ENCODE measurements at regions not wholly inside any gene's neighbourhood (a gene's known extent, or its start where the extent isn't known, plus 50 kb on each side); places are given as distances from the start of the nearest gene placed in this dataset.

GRCh38 chr4:152258804-152259708 is 276.8 kb downstream of the FBXW7 start:
- intact Hi-C loops (cut with micrococcal nuclease), result loop anchor here (5.0 kb wide), 4 partner anchors 68 to 497 kb away; partner anchors contain the start of gene GATB (in 2 of the 2)
- H3K36me3 Mint-ChIP-seq, result peaks cover 0 to 25% (median 0%) of the 10 kb centered on the region in 5 donors

GRCh38 chr4:152258391-152258790 is 277.5 kb downstream of the FBXW7 start:
- Mint-ChIP-seq H3K27ac (peak overlapping the region in 4 of 9 donors; percentile 53 to 65 (median 62)), H3K36me3 (peaks cover 0 to 25% (median 0%) of the 10 kb centered on the region in 5 donors), H3K4me1 (peaks cover 0 to 14% (median 0%) of the 10 kb centered on the region in 7 donors), H3K27me3 (peaks cover 0 to 11% (median 0%) of the 10 kb centered on the region in 5 donors), H3K9me3 (peaks cover 0 to 8% (median 0%) of the 10 kb centered on the region in 11 donors), H3K4me3 (peak overlapping the region in 4 of 10 donors; percentile 42 to 54 (median 46))
- Histone ChIP-seq H3K27me3 (ENCODE audit: control insufficient read depth in 2 of 2, insufficient read depth in 2 of 2, low read length in 2 of 2) (no peaks in the 10 kb centered on the region), H3K4me3 (ENCODE audit: low read length) (no peak overlapping the region), H3K27ac (ENCODE audit: low read depth, low read length) (no peak overlapping the region), H3K9me3 (ENCODE audit: control insufficient read depth in 2 of 3, low read length in 3 of 3) (no peaks in the 10 kb centered on the region), H3K4me1 (ENCODE audit: control insufficient read depth in 2 of 2, insufficient read depth in 2 of 2, low read length in 2 of 2) (peaks cover 37 to 45% of the 10 kb centered on the region in 2 donors), H3K36me3 (ENCODE audit: control insufficient read depth in 2 of 3, insufficient read depth in 3 of 3, low read length in 3 of 3) (peaks cover 0 to 5% (median 0%) of the 10 kb centered on the region in 3 experiments)
- ChIA-PET CTCF (no interaction called here), POLR2A (interaction anchor here (0.5 to 2.4 kb wide), 3 partner anchors 11 to 848 kb away, joined by 3 to 7 read pairs (median 3); no protein-coding TSS in a partner anchor)
- intact Hi-C loops (cut with micrococcal nuclease), result loop anchor here (5.0 kb wide), 4 partner anchors 69 to 496 kb away; partner anchors contain the start of gene GATB (in 2 of the 2)
- ATAC-seq, result no peak
- DNase-seq, result no peak

More at GRCh38 chr4:152258804-152259708, 276.8 kb downstream of the FBXW7 start:
- Mint-ChIP-seq H3K4me3 (peak overlapping the region in 4 of 10 donors; percentile 42 to 54 (median 46)), H3K9me3 (peaks cover 0 to 10% (median 1%) of the 10 kb centered on the region in 11 donors), H3K4me1 (peaks cover 0 to 13% (median 0%) of the 10 kb centered on the region in 7 donors), H3K27ac (peak overlapping the region in 7 of 9 donors; percentile 12 to 89 (median 62)), H3K27me3 (peaks cover 0 to 13% (median 0%) of the 10 kb centered on the region in 5 donors)
- CTCF ChIA-PET, result interaction anchor here (0.6 kb wide), 1 partner anchor 29 kb away, joined by 4 read pairs; no protein-coding TSS in a partner anchor
- no peaks in the 10 kb centered on the region for H3K27me3 ChIP-seq (ENCODE audit: control insufficient read depth in 2 of 2, insufficient read depth in 2 of 2, low read length in 2 of 2)
- DNase-seq (no peak), ATAC-seq (no peak)
- H3K9me3 ChIP-seq (ENCODE audit: control insufficient read depth in 2 of 3, low read length in 3 of 3), result no peaks in the 10 kb centered on the region
- no peak overlapping the region for H3K4me3 ChIP-seq (ENCODE audit: low read length)
- H3K4me1 ChIP-seq (ENCODE audit: control insufficient read depth in 2 of 2, insufficient read depth in 2 of 2, low read length in 2 of 2), result peaks cover 37 to 45% of the 10 kb centered on the region in 2 donors
- H3K36me3 ChIP-seq (ENCODE audit: control insufficient read depth in 2 of 3, insufficient read depth in 3 of 3, low read length in 3 of 3), result peaks cover 0 to 5% (median 0%) of the 10 kb centered on the region in 3 experiments
- H3K27ac ChIP-seq (ENCODE audit: low read depth, low read length), result no peak overlapping the region
- POLR2A ChIA-PET, result interaction anchor here (2.4 kb wide), 1 partner anchor 10 kb away, joined by 7 read pairs; no protein-coding TSS in a partner anchor

- H3K27ac ChIP-seq (ENCODE audit: low read depth, low read length), result no peak overlapping the region
- POLR2A ChIA-PET, result interaction anchor here (0.7 to 2.4 kb wide), 4 partner anchors 12 to 377 kb away, joined by 3 to 7 read pairs (median 4); no protein-coding TSS in a partner anchor
- intact Hi-C loops (cut with micrococcal nuclease), result loop anchor here (5.0 kb wide), 4 partner anchors 70 to 495 kb away; partner anchors contain the start of gene GATB (in 2 of the 2)
- ATAC-seq (no peak), DNase-seq (no peak)
- no peak overlapping the region for H3K4me3 ChIP-seq (ENCODE audit: low read length)
- Mint-ChIP-seq H3K4me3 (no peak overlapping the region), H3K27me3 (peaks cover 0 to 9% (median 0%) of the 10 kb centered on the region in 5 donors), H3K27ac (no peak overlapping the region), H3K36me3 (peaks cover 0 to 26% (median 2%) of the 10 kb centered on the region in 5 donors), H3K9me3 (peaks cover 0 to 10% (median 4%) of the 10 kb centered on the region in 11 donors), H3K4me1 (peaks cover 0 to 17% (median 6%) of the 10 kb centered on the region in 7 donors)
- peaks cover 0 to 5% (median 0%) of the 10 kb centered on the region in 3 experiments for H3K36me3 ChIP-seq (ENCODE audit: control insufficient read depth in 2 of 3, insufficient read depth in 3 of 3, low read length in 3 of 3)
- no peaks in the 10 kb centered on the region for H3K9me3 ChIP-seq (ENCODE audit: control insufficient read depth in 2 of 3, low read length in 3 of 3)
- H3K4me1 ChIP-seq (ENCODE audit: control insufficient read depth in 2 of 2, insufficient read depth in 2 of 2, low read length in 2 of 2), result peaks cover 37 to 45% of the 10 kb centered on the region in 2 donors
- no peaks in the 10 kb centered on the region for H3K27me3 ChIP-seq (ENCODE audit: control insufficient read depth in 2 of 2, insufficient read depth in 2 of 2, low read length in 2 of 2)
- CTCF ChIA-PET, result no interaction called here
Observed at GRCh38 chr4:152257601-152258066, 278.3 kb downstream of the FBXW7 start.

GRCh38 chr4:152256996-152257395 is 278.9 kb downstream of the FBXW7 start:
- DNase-seq (no peak), ATAC-seq (no peak)
- ChIA-PET CTCF (no interaction called here), POLR2A (interaction anchor here (0.7 to 2.4 kb wide), 3 partner anchors 12 to 376 kb away, joined by 4 to 7 read pairs (median 5); no protein-coding TSS in a partner anchor)
- Mint-ChIP-seq H3K4me3 (no peak overlapping the region), H3K9me3 (peaks cover 0 to 11% (median 4%) of the 10 kb centered on the region in 11 donors), H3K27me3 (peaks cover 0 to 7% (median 0%) of the 10 kb centered on the region in 5 donors), H3K4me1 (peaks cover 0 to 17% (median 11%) of the 10 kb centered on the region in 7 donors), H3K36me3 (peaks cover 0 to 27% (median 4%) of the 10 kb centered on the region in 5 donors), H3K27ac (no peak overlapping the region)
- Histone ChIP-seq H3K9me3 (ENCODE audit: control insufficient read depth in 2 of 3, low read length in 3 of 3) (no peaks in the 10 kb centered on the region), H3K4me1 (ENCODE audit: control insufficient read depth in 2 of 2, insufficient read depth in 2 of 2, low read length in 2 of 2) (peaks cover 37 to 45% of the 10 kb centered on the region in 2 donors), H3K36me3 (ENCODE audit: control insufficient read depth in 2 of 3, insufficient read depth in 3 of 3, low read length in 3 of 3) (peaks cover 0 to 5% (median 0%) of the 10 kb centered on the region in 3 experiments), H3K27ac (ENCODE audit: low read depth, low read length) (no peak overlapping the region), H3K4me3 (ENCODE audit: low read length) (no peak overlapping the region), H3K27me3 (ENCODE audit: control insufficient read depth in 2 of 2, insufficient read depth in 2 of 2, low read length in 2 of 2) (no peaks in the 10 kb centered on the region)
- intact Hi-C loops (cut with micrococcal nuclease), result loop anchor here (5.0 kb wide), 4 partner anchors 70 to 495 kb away; partner anchors contain the start of gene GATB (in 2 of the 2)

GRCh38 chr4:152255437-152255836 is 280.5 kb downstream of the FBXW7 start:
- DNase-seq (peak in 8 of 9 donors; percentile 44 to 64 (median 58)), ATAC-seq (peak; percentile 89)
- ChIA-PET POLR2A (interaction anchor here (0.7 to 2.3 kb wide), 14 partner anchors 9 to 193 kb away, joined by 3 to 14 read pairs (median 4); no protein-coding TSS in a partner anchor), CTCF (interaction anchor here (0.6 to 1.2 kb wide), 2 partner anchors 9 to 33 kb away, joined by 3 to 6 read pairs; no protein-coding TSS in a partner anchor)
- Mint-ChIP-seq H3K4me3 (no peak overlapping the region), H3K27me3 (peaks cover 0 to 2% (median 0%) of the 10 kb centered on the region in 5 donors), H3K4me1 (peaks cover 0 to 17% (median 11%) of the 10 kb centered on the region in 7 donors), H3K27ac (no peak overlapping the region), H3K36me3 (peaks cover 0 to 23% (median 4%) of the 10 kb centered on the region in 5 donors), H3K9me3 (peaks cover 0 to 11% (median 4%) of the 10 kb centered on the region in 11 donors)
- Histone ChIP-seq H3K4me3 (ENCODE audit: low read length) (no peak overlapping the region), H3K27me3 (ENCODE audit: control insufficient read depth in 2 of 2, insufficient read depth in 2 of 2, low read length in 2 of 2) (no peaks in the 10 kb centered on the region), H3K27ac (ENCODE audit: low read depth, low read length) (peak overlapping the region; percentile 36), H3K4me1 (ENCODE audit: control insufficient read depth in 2 of 2, insufficient read depth in 2 of 2, low read length in 2 of 2) (peaks cover 37 to 45% of the 10 kb centered on the region in 2 donors), H3K9me3 (ENCODE audit: control insufficient read depth in 2 of 3, low read length in 3 of 3) (no peaks in the 10 kb centered on the region), H3K36me3 (ENCODE audit: control insufficient read depth in 2 of 3, insufficient read depth in 3 of 3, low read length in 3 of 3) (peaks cover 0 to under 1% (median 0%) of the 10 kb centered on the region in 3 experiments)
- intact Hi-C loops (cut with micrococcal nuclease), result loop anchor here (5.0 kb wide), 4 partner anchors 72 to 493 kb away; partner anchors contain the start of gene GATB (in 2 of the 2)

- ChIA-PET POLR2A (no interaction called here), CTCF (no interaction called here)
- Histone ChIP-seq H3K27me3 (ENCODE audit: control insufficient read depth in 2 of 2, insufficient read depth in 2 of 2, low read length in 2 of 2) (no peaks in the 10 kb centered on the region), H3K4me3 (ENCODE audit: low read length) (no peak overlapping the region), H3K4me1 (ENCODE audit: control insufficient read depth in 2 of 2, insufficient read depth in 2 of 2, low read length in 2 of 2) (peaks cover 10 to 31% of the 10 kb centered on the region in 2 donors), H3K9me3 (ENCODE audit: control insufficient read depth in 2 of 3, low read length in 3 of 3) (no peaks in the 10 kb centered on the region), H3K27ac (ENCODE audit: low read depth, low read length) (no peak overlapping the region), H3K36me3 (ENCODE audit: control insufficient read depth in 2 of 3, insufficient read depth in 3 of 3, low read length in 3 of 3) (no peaks in the 10 kb centered on the region)
- intact Hi-C loops (cut with micrococcal nuclease), result no loop called here
- DNase-seq (no peak), ATAC-seq (no peak)
- Mint-ChIP-seq H3K4me3 (no peak overlapping the region), H3K27ac (no peak overlapping the region), H3K36me3 (peaks cover 0 to 16% (median 0%) of the 10 kb centered on the region in 5 donors), H3K27me3 (peaks cover 0 to 11% (median 0%) of the 10 kb centered on the region in 5 donors), H3K4me1 (peaks cover 24 to 55% (median 43%) of the 10 kb centered on the region in 7 donors), H3K9me3 (peaks cover 0 to 11% (median 1%) of the 10 kb centered on the region in 11 donors)
Observed at GRCh38 chr4:152248347-152248746, 287.5 kb downstream of the FBXW7 start.
